PC-3 (cell line): ENCODE measurements at regions not wholly inside any gene's neighbourhood (a gene's known extent, or its start where the extent isn't known, plus 50 kb on each side); places are given as distances from the start of the nearest gene placed in this dataset.

ENCODE experiments used
- EZH2 ChIP-seq: fragments of 300-600 bp; sonication (generic); IDR thresholded peaks from one replicate; pipeline ENCODE4 v1.6.1; 2017; ENCODE audit warnings: antibody characterized with exemption, mild to moderate bottlenecking, low read length; ENCODE audit not compliant: unreplicated experiment
- EZH2phosphoT487 ChIP-seq: fragments of 300-600 bp; sonication (generic); IDR thresholded peaks from 2 replicates; pipeline ENCODE4 v1.6.1; 2018; ENCODE audit warnings: mild to moderate bottlenecking, antibody characterized with exemption, low read length, borderline replicate concordance
- TF ChIP-seq, protein P1 (sequence below): fragments of 300-600 bp; sonication (generic); conservative IDR thresholded peaks from 2 replicates; pipeline ENCODE4 v1.5.1; 2017; ENCODE audit warnings: antibody characterized with exemption, low read depth, mild to moderate bottlenecking, low read length

DNA sequence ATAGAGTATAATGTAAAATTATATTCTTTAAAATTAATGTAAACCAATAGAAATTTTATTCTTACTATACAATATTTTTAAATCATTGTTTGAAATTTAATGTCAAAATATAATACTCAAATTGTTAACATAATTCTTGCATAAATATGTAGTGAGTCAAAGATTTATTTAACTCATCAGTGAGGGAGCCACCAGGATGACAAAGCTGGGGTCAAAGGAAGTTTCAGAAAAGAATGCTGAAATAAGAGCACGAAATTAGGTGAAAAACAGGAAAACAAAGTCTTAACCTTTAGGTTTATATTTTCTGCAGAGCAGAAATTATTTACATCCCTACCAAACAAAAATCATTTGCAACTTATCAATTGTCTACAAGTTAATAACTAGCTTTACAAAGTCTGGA, 74.1 kb downstream of the DIPK2A start:
- TF ChIP-seq, protein P1, sequence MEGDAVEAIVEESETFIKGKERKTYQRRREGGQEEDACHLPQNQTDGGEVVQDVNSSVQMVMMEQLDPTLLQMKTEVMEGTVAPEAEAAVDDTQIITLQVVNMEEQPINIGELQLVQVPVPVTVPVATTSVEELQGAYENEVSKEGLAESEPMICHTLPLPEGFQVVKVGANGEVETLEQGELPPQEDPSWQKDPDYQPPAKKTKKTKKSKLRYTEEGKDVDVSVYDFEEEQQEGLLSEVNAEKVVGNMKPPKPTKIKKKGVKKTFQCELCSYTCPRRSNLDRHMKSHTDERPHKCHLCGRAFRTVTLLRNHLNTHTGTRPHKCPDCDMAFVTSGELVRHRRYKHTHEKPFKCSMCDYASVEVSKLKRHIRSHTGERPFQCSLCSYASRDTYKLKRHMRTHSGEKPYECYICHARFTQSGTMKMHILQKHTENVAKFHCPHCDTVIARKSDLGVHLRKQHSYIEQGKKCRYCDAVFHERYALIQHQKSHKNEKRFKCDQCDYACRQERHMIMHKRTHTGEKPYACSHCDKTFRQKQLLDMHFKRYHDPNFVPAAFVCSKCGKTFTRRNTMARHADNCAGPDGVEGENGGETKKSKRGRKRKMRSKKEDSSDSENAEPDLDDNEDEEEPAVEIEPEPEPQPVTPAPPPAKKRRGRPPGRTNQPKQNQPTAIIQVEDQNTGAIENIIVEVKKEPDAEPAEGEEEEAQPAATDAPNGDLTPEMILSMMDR: no peak
- TF ChIP-seq EZH2 (no peak), EZH2phosphoT487 (no peak)
